ENCODE measurements at regions not wholly inside any gene's neighbourhood (a gene's known extent, or its start where the extent isn't known, plus 50 kb on each side); places are given as distances from the start of the nearest gene placed in this dataset.

- TF ChIP-seq CTCF (IDR thresholded peaks at IDR 0.05) = no peak
- TF ChIP-seq POLR2A (IDR thresholded peaks at IDR 0.05) = no peak
Measured at GRCh38 chr22:49295465-49295743, 532.3 kb downstream of the BRD1 start.

Measured in adrenal gland (tissue), 5 donors.